BJ (cell line): ENCODE measurements at regions not wholly inside any gene's neighbourhood (a gene's known extent, or its start where the extent isn't known, plus 50 kb on each side); places are given as distances from the start of the nearest gene placed in this dataset.

Experiments
- CTCF ChIA-PET: fragments of 350-600 bp; formaldehyde crosslinking; extraction: SDS; loops from one replicate; lab custom pipeline; 2021; ENCODE audit warnings: antibody characterized with exemption, inconsistent platforms; lab: Yijun Ruan, JAX
- POLR2A ChIA-PET: fragments of 300-600 bp; sonication (Branson Sonifier 250); formaldehyde crosslinking; extraction: SDS; loops from one replicate; lab custom pipeline; 2021; ENCODE audit warnings: antibody characterized with exemption; lab: Charles Lee
- DNase-seq: peaks from one replicate; pipeline ENCODE4 v3.0.0-alpha.2; 2011; ENCODE audit warnings: low read depth
- H3K27me3 ChIP-seq: 2 replicates; pipeline ENCODE4 v1.6.0; 2011; ENCODE audit warnings: low read length; ENCODE audit not compliant: control insufficient read depth, insufficient read depth
- H3K36me3 ChIP-seq: 2 replicates; pipeline ENCODE4 v1.5.1; 2011; ENCODE audit warnings: low read length; ENCODE audit not compliant: control insufficient read depth, insufficient read depth
- H3K4me3 ChIP-seq: 2 replicates; pipeline ENCODE4 v1.5.1; 2011; ENCODE audit warnings: low read depth, mild to moderate bottlenecking, control low read depth, low read length
- TF ChIP-seq, protein P1 (sequence below): IDR thresholded peaks from 2 replicates; pipeline ENCODE4 v1.5.1; 2011; ENCODE audit warnings: low read depth, mild to moderate bottlenecking, control low read depth, inconsistent platforms, low read length, moderate library complexity; ENCODE audit not compliant: insufficient read depth

DNA sequence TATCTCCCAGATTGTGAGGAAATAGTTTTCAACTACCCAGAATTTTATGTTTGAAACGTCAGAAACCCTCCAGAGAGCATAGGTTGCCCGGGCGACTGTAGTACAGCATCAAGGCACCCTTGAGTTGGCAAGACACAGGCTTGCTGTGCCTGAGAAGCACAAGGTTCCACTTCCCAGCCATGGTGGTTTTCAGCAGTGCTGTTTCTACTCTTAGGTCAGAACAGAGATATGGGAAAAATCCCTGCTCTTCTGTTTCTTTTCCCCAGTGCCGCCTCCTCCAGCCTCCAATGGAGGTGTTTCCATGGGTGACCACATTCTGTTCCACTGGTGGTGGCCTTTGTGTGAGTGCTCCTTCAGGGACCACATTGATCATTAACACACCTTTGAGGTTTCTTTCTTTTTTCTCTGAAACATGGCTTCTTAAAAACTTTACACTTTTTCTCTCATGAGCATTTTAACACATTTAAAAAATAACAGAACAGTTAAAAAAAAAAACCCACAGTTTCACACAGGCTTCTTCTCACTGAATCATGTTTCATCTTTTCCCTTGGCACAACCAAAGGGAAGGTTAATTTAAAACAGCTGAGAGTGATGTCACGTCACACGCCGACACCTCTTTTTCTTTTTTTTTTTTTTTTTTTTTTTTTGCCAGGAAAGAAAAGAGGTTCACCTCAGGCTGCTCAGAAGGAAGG, 229.3 kb upstream of the HDAC4 start:
- ChIA-PET CTCF (interaction anchor here (1.6 kb wide), 1 partner anchor 18 kb away, joined by 4 read pairs; no protein-coding TSS in a partner anchor), POLR2A (no interaction called here)
- no peak for DNase-seq
- no peaks in the 10 kb centered on the region for H3K36me3 ChIP-seq
- TF ChIP-seq, protein P1, sequence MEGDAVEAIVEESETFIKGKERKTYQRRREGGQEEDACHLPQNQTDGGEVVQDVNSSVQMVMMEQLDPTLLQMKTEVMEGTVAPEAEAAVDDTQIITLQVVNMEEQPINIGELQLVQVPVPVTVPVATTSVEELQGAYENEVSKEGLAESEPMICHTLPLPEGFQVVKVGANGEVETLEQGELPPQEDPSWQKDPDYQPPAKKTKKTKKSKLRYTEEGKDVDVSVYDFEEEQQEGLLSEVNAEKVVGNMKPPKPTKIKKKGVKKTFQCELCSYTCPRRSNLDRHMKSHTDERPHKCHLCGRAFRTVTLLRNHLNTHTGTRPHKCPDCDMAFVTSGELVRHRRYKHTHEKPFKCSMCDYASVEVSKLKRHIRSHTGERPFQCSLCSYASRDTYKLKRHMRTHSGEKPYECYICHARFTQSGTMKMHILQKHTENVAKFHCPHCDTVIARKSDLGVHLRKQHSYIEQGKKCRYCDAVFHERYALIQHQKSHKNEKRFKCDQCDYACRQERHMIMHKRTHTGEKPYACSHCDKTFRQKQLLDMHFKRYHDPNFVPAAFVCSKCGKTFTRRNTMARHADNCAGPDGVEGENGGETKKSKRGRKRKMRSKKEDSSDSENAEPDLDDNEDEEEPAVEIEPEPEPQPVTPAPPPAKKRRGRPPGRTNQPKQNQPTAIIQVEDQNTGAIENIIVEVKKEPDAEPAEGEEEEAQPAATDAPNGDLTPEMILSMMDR: no peak
- H3K27me3 ChIP-seq: no peaks in the 10 kb centered on the region
- no peak overlapping the region for H3K4me3 ChIP-seq

- ChIA-PET CTCF (interaction anchor here (0.6 to 1.2 kb wide), 2 partner anchors 53 to 574 kb away, joined by 3 read pairs; no protein-coding TSS in a partner anchor), POLR2A (no interaction called here)
- no peaks in the 10 kb centered on the region for H3K27me3 ChIP-seq
- DNase-seq: no peak
- no peak overlapping the region for H3K4me3 ChIP-seq
- TF ChIP-seq, protein P1: no peak
- H3K36me3 ChIP-seq: no peaks in the 10 kb centered on the region
These were observed 226.3 kb upstream of the HDAC4 start for GRCh38 chr2:239626961-239627592.

- Histone ChIP-seq H3K4me3 (no peak overlapping the region), H3K27me3 (no peaks in the 10 kb centered on the region), H3K36me3 (no peaks in the 10 kb centered on the region)
- ChIA-PET CTCF (interaction anchor here (1.2 kb wide), 1 partner anchor 53 kb away, joined by 3 read pairs; no protein-coding TSS in a partner anchor), POLR2A (no interaction called here)
- TF ChIP-seq, protein P1: no peak
- no peak for DNase-seq
These were observed 225.3 kb upstream of the HDAC4 start for GRCh38 chr2:239625971-239626734.

DNA sequence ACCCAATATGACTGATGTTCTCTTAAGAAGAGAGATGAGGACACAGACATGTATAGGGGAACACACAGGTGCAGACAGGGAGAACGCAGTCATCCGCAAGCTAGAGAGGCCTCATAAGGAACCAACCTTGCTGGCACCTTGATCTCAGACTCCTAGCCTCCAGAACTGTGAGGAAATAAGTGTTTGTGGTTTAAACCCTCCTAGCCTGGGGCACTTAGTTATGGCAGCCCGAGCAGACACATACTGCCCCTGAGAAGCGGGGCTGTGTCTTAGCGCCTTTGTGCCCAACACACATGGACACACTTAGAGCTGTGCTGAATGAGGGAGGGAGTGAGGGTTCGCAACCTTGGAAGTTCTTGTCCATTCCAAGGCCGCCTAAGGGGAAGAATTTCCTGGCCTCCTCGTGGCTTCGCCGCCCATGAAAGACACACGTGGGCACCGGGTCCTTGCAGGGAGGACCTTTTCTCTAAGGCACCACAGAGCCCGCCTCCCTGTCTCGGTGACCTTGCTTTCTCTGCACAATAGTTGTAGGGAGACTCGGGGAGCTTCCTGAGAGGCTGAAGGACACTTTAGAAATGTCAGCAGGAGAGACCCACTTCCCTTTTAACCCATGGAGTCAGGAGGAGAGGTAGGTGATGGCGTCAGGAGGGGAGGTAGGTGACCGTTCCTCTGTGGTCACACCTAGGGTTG, 224.5 kb upstream of the HDAC4 start:
- CTCF ChIA-PET: interaction anchor here (1.2 kb wide), 1 partner anchor 52 kb away, joined by 3 read pairs; no protein-coding TSS in a partner anchor

More for the DNA sequence above, 224.5 kb upstream of the HDAC4 start:
- no peak for DNase-seq
- TF ChIP-seq, protein P1: no peak
- Histone ChIP-seq H3K36me3 (no peaks in the 10 kb centered on the region), H3K4me3 (no peak overlapping the region), H3K27me3 (no peaks in the 10 kb centered on the region)
- POLR2A ChIA-PET: no interaction called here
